MCF 10A (cell line): ENCODE measurements at regions not wholly inside any gene's neighbourhood (a gene's known extent, or its start where the extent isn't known, plus 50 kb on each side); places are given as distances from the start of the nearest gene placed in this dataset.

ENCODE experiments used
- BruUV-seq: library from RNA; stranded (reverse); fragments of 400-500 nt; replicated peaks from 2 replicates; lab custom pipeline; 2021; lab: Mats Ljungman, UMichigan
- CTCF ChIA-PET: fragments of 300-600 bp; sonication (Branson Sonifier 250); formaldehyde crosslinking; extraction: SDS; loops from one replicate; lab custom pipeline; 2021; ENCODE audit warnings: antibody characterized with exemption, inconsistent platforms; lab: Yijun Ruan, JAX
- POLR2A ChIA-PET: fragments of 300-600, 350-650 bp; sonication (Branson Sonifier 250); formaldehyde crosslinking; extraction: SDS; loops from one replicate; lab custom pipeline; 2020; ENCODE audit warnings: antibody characterized with exemption, inconsistent platforms; lab: Yijun Ruan, JAX
- DNase-seq: peaks from one replicate; pipeline ENCODE4 v3.0.0-alpha.2; 2018; ENCODE audit not compliant: unreplicated experiment
- H3K27ac Mint-ChIP-seq: one replicate; pipeline ENCODE4 v1.8.0; 2022; ENCODE audit warnings: mild to moderate bottlenecking, low read depth, mixed read lengths; ENCODE audit not compliant: unreplicated experiment
- H3K27me3 Mint-ChIP-seq: one replicate; pipeline ENCODE4 v1.8.0; 2022; ENCODE audit warnings: mixed read lengths; ENCODE audit not compliant: insufficient read depth, unreplicated experiment
- H3K36me3 Mint-ChIP-seq: one replicate; pipeline ENCODE4 v1.8.0; 2022; ENCODE audit warnings: mild to moderate bottlenecking, moderate library complexity, mixed read lengths; ENCODE audit not compliant: insufficient read depth, unreplicated experiment
- H3K4me1 Mint-ChIP-seq: one replicate; pipeline ENCODE4 v1.8.0; 2022; ENCODE audit warnings: mixed read lengths; ENCODE audit not compliant: insufficient read depth, unreplicated experiment
- H3K4me3 Mint-ChIP-seq: one replicate; pipeline ENCODE4 v1.8.0; 2022; ENCODE audit warnings: mild to moderate bottlenecking, moderate library complexity, mixed read lengths; ENCODE audit not compliant: unreplicated experiment
- H3K9me3 Mint-ChIP-seq: one replicate; pipeline ENCODE4 v1.8.0; 2022; ENCODE audit warnings: mixed read lengths; ENCODE audit not compliant: unreplicated experiment
- intact Hi-C: fragments of 100-400 bp; cut with micrococcal nuclease; formaldehyde crosslinking; loops from 2 replicates; pipeline ENCODE4 v1.14.1; 2022
- TF ChIP-seq, protein P1 (sequence below): fragments of 200-600 bp; IDR thresholded peaks from one replicate; pipeline ENCODE4 v1.8.0; 2022; ENCODE audit warnings: antibody characterized with exemption, mild to moderate bottlenecking; ENCODE audit not compliant: unreplicated experiment

DNA sequence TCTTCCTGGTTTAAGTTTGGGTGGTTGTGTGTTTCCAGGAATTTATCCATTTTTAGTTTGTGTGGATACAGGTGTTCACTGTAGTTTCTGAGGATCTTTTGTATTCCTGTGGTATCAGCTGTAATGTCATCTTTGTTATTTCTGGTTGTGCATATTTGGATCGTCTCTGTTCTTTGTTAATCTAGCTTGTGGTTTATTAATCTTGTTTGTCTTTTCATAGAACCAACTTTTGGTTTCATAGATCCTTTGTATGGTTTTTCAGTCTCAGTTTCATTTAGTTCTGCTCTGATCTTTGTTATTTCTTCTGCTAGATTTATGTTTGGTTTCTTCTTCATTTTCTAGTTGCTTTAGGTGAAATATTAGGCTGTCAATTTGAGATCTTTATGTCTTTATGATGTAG is 202.4 kb upstream of the ZSWIM2 start:
- ChIA-PET POLR2A (no interaction called here), CTCF (no interaction called here)
- H3K36me3 Mint-ChIP-seq = no peaks in the 10 kb centered on the region
- DNase-seq = no peak
- H3K27me3 Mint-ChIP-seq = no peaks in the 10 kb centered on the region
- H3K4me3 Mint-ChIP-seq = no peak overlapping the region
- peaks cover 9% of the 10 kb centered on the region for H3K9me3 Mint-ChIP-seq
- no peak overlapping the region for H3K27ac Mint-ChIP-seq
- no peaks in the 10 kb centered on the region for H3K4me1 Mint-ChIP-seq
- TF ChIP-seq, protein P1, sequence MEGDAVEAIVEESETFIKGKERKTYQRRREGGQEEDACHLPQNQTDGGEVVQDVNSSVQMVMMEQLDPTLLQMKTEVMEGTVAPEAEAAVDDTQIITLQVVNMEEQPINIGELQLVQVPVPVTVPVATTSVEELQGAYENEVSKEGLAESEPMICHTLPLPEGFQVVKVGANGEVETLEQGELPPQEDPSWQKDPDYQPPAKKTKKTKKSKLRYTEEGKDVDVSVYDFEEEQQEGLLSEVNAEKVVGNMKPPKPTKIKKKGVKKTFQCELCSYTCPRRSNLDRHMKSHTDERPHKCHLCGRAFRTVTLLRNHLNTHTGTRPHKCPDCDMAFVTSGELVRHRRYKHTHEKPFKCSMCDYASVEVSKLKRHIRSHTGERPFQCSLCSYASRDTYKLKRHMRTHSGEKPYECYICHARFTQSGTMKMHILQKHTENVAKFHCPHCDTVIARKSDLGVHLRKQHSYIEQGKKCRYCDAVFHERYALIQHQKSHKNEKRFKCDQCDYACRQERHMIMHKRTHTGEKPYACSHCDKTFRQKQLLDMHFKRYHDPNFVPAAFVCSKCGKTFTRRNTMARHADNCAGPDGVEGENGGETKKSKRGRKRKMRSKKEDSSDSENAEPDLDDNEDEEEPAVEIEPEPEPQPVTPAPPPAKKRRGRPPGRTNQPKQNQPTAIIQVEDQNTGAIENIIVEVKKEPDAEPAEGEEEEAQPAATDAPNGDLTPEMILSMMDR = no peak
- intact Hi-C loops = loop anchor here (10.0 kb wide), 1 partner anchor 63 kb away; no protein-coding TSS in a partner anchor
- BruUV-seq = no TSS peak

DNA sequence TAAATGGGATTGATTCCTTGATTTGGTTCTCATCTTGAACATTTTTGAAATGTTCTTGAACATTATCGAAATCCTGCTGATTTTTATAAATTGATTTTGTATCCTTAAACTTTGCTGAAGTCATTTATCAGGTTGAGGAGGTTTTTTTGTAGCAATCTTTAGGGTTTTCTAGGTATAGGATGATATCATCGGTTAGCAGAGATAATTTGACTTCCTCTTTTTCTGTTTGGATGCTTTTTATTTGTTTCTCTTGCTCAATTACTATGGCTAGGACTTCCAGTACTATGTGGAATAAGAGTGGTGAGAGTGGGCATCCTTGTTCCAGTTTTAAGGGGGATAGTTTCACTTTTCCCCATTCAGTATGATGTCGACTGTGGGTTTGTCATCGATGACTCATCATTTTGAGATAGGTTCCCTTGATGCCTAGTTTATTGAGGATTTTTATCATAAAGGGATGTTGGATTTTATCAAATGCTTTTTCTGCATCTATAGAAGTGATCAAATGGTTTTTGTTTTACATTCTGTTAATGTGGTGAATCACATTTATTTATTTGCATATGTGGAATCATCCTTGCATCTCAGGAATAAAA is 201.5 kb upstream of the ZSWIM2 start:
- no peaks in the 10 kb centered on the region for H3K4me1 Mint-ChIP-seq
- H3K27me3 Mint-ChIP-seq = no peaks in the 10 kb centered on the region
- intact Hi-C loops = loop anchor here (10.0 kb wide), 1 partner anchor 64 kb away; no protein-coding TSS in a partner anchor
- CTCF ChIA-PET = no interaction called here
- BruUV-seq = no TSS peak
- TF ChIP-seq, protein P1 = no peak
- no peak overlapping the region for H3K27ac Mint-ChIP-seq
- peaks cover 9% of the 10 kb centered on the region for H3K9me3 Mint-ChIP-seq
- no peak for DNase-seq
- POLR2A ChIA-PET = no interaction called here
- H3K36me3 Mint-ChIP-seq = no peaks in the 10 kb centered on the region
- no peak overlapping the region for H3K4me3 Mint-ChIP-seq

DNA sequence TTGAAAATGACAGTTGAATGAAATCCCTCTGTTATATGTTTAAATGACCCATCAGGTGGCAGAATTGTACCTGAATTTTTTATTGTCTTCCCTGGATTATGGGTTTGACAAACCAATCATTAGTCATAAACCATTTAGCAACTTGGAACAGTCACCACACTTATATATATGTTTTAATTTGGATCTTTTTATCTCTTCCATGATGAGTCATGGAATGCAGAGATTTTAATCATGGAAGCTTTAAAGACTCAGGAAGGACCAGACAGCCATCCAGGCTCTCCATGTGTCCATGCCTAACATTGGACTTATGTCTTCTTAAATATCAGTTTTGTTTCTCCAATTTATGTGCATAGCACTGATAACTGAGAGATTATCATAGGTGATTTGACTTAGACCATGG is 188.3 kb upstream of the ZSWIM2 start:
- peak; percentile 6 for DNase-seq
- BruUV-seq = no TSS peak
- intact Hi-C loops = loop anchor here (2.0 kb wide), 1 partner anchor 415 kb away; no protein-coding TSS in a partner anchor
- TF ChIP-seq, protein P1 = no peak
- Mint-ChIP-seq H3K4me3 (no peak overlapping the region), H3K27ac (no peak overlapping the region), H3K36me3 (no peaks in the 10 kb centered on the region), H3K4me1 (no peaks in the 10 kb centered on the region), H3K9me3 (no peaks in the 10 kb centered on the region), H3K27me3 (no peaks in the 10 kb centered on the region)
- POLR2A ChIA-PET = interaction anchor here (0.6 kb wide), 1 partner anchor 253 kb away, joined by 3 read pairs; no protein-coding TSS in a partner anchor
- CTCF ChIA-PET = interaction anchor here (0.8 to 1.1 kb wide), 4 partner anchors 16 to 416 kb away, joined by 3 to 4 read pairs (median 4); no protein-coding TSS in a partner anchor

DNA sequence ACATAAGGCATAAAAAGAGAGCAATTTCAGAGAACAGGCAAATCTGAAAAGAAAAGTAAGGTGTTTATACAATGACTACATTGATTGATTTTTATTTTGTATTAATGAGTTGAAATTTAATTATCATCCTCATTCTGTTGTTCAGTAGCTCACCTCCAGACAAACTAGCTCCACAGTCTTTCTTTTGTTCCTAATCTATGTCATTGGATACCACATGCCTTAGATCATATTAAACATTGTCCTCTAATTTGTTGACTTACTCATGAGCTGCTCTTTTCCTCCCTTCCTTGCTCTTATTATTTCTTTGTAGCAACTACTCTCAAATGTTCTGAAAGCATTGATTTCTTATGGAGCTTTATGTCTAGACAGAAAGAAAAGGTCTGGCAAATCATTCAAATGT is 185.5 kb upstream of the ZSWIM2 start:
- Mint-ChIP-seq H3K27me3 (no peaks in the 10 kb centered on the region), H3K4me1 (no peaks in the 10 kb centered on the region), H3K36me3 (no peaks in the 10 kb centered on the region), H3K27ac (no peak overlapping the region), H3K4me3 (no peak overlapping the region), H3K9me3 (no peaks in the 10 kb centered on the region)
- POLR2A ChIA-PET = no interaction called here
- DNase-seq = no peak
- TF ChIP-seq, protein P1 = no peak
- intact Hi-C loops = no loop called here
- CTCF ChIA-PET = no interaction called here
- BruUV-seq = no TSS peak
